NB4 (cell line): ENCODE measurements at regions not wholly inside any gene's neighbourhood (a gene's known extent, or its start where the extent isn't known, plus 50 kb on each side); places are given as distances from the start of the nearest gene placed in this dataset.

Experiments used
- DNase-seq: peaks from one replicate; pipeline ENCODE4 v3.0.0; 2010; ENCODE audit warnings: low read depth
- H3K4me3 ChIP-seq: one replicate; pipeline ENCODE4 v1.5.1; 2011; ENCODE audit warnings: mild to moderate bottlenecking, low read depth, low read length, moderate library complexity
- CTCF ChIP-seq: IDR thresholded peaks from one replicate; pipeline ENCODE4 v1.5.1; 2012; ENCODE audit warnings: low read depth, low read length
- MAX ChIP-seq: IDR thresholded peaks from 2 replicates; pipeline ENCODE4 v1.6.1; 2011; ENCODE audit warnings: low read depth, low read length
- MYC ChIP-seq: IDR thresholded peaks from 2 replicates; pipeline ENCODE4 v1.6.1; 2011; ENCODE audit warnings: low read depth, low read length
- POLR2A ChIP-seq: IDR thresholded peaks from 2 replicates; pipeline ENCODE4 v1.6.1; 2011; ENCODE audit warnings: mild to moderate bottlenecking; ENCODE audit not compliant: insufficient read length; ENCODE audit errors: extremely low read depth

GRCh38 chr4:181933471-181933870 lies 309.7 kb upstream of the TENM3 start:
- TF ChIP-seq CTCF, result no peak
- TF ChIP-seq MYC, result no peak
- TF ChIP-seq MAX, result no peak
- DNase-seq, result no peak
- no peak overlapping the region for H3K4me3 ChIP-seq

GRCh38 chr4:181938631-181939030 lies 304.6 kb upstream of the TENM3 start:
- no peak overlapping the region for H3K4me3 ChIP-seq
- no peak for DNase-seq
- no peak for TF ChIP-seq MAX
- no peak for TF ChIP-seq MYC
- TF ChIP-seq CTCF, result no peak
- no peak for TF ChIP-seq POLR2A

- no peak overlapping the region for H3K4me3 ChIP-seq
- no peak for DNase-seq
- no peak for TF ChIP-seq MYC
- no peak for TF ChIP-seq CTCF
- no peak for TF ChIP-seq POLR2A
- TF ChIP-seq MAX, result no peak
These were observed 303.8 kb upstream of the TENM3 start for GRCh38 chr4:181939199-181939945.

- DNase-seq, result no peak
- TF ChIP-seq MYC (no peak), POLR2A (no peak), MAX (no peak), CTCF (no peak)
- no peak overlapping the region for H3K4me3 ChIP-seq
These were observed 298.7 kb upstream of the TENM3 start for GRCh38 chr4:181944527-181944926.

GRCh38 chr4:181946902-181947301 lies 296.3 kb upstream of the TENM3 start:
- no peak for TF ChIP-seq MYC
- no peak for TF ChIP-seq POLR2A
- TF ChIP-seq MAX, result no peak
- TF ChIP-seq CTCF, result no peak
- DNase-seq, result no peak
- H3K4me3 ChIP-seq, result no peak overlapping the region
